ENCODE measurements at regions not wholly inside any gene's neighbourhood (a gene's known extent, or its start where the extent isn't known, plus 50 kb on each side); places are given as distances from the start of the nearest gene placed in this dataset.
A peak's percentile ranks its signal among the peaks of the same experiment; 100 is the strongest.

- no peaks in the 10 kb centered on the region for H3K27me3 Mint-ChIP-seq
- ATAC-seq (replicated peaks) (no peak), DNase-seq (no peak)
- no peak overlapping the region for H3K4me3 Mint-ChIP-seq
- no peaks in the 10 kb centered on the region for H3K36me3 Mint-ChIP-seq
- H3K27ac Mint-ChIP-seq, result no peak overlapping the region
- H3K9me3 Mint-ChIP-seq, result peaks cover 5 to 7% of the 10 kb centered on the region in 2 donors
- no peaks in the 10 kb centered on the region for H3K4me1 Mint-ChIP-seq
Observed at GRCh38 chr3:21357241-21357640, 393.8 kb downstream of the ZNF385D start.

DNA sequence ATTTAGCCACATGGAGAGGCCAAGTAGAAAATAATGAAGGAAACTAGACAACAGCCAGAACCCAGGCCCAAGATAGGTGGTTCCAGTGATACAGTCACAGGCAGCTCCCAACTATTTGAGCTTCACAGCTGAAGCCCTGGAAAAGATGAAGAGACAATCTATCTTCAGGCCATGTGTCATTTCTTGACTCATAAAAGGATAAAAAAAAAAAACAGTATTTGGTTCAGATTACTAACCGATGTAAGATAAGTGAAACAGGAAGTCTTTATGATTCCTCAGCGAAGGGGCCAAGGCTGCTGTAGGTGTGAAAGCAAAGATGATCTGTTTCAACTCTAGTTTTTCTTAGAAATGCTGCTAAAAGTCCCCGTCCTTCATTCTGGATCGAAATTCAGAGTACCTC lies 394.6 kb downstream of the ZNF385D start:
- Mint-ChIP-seq H3K27ac (no peak overlapping the region), H3K36me3 (no peaks in the 10 kb centered on the region), H3K4me3 (no peak overlapping the region), H3K27me3 (no peaks in the 10 kb centered on the region), H3K9me3 (peaks cover 8 to 11% of the 10 kb centered on the region in 2 donors), H3K4me1 (no peaks in the 10 kb centered on the region)
- no peak for ATAC-seq (replicated peaks)
- no peak for DNase-seq

- Mint-ChIP-seq H3K36me3 (no peaks in the 10 kb centered on the region), H3K9me3 (peaks cover 3 to 6% of the 10 kb centered on the region in 2 donors), H3K4me1 (no peaks in the 10 kb centered on the region), H3K4me3 (no peak overlapping the region), H3K27me3 (no peaks in the 10 kb centered on the region), H3K27ac (no peak overlapping the region)
- DNase-seq, result no peak
- ATAC-seq (replicated peaks), result no peak
Observed at GRCh38 chr3:21345382-21345976, 405.5 kb downstream of the ZNF385D start.

DNA sequence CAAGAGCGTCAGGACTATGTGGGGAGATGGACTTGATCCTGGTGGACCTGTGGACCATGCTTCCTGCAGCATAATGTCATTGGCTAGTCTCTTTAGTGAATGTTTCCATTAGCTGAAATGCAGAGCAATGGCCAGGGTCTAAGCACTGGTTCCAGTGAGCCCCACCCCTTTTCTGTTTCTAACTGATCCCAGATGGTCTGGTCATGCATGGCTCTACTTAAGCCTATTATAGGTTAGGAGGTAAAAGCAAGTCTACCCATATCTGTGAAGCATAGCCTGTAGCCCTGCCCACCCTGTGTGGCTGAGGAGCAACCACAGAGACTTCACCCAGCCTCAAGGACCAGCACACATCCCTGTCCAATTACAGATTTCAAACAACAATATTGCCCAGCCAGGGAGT lies 419.2 kb downstream of the ZNF385D start:
- DNase-seq, result no peak
- Mint-ChIP-seq H3K36me3 (no peaks in the 10 kb centered on the region), H3K9me3 (peaks cover 13% of the 10 kb centered on the region in 2 donors), H3K4me1 (peaks cover 2 to 12% of the 10 kb centered on the region in 2 donors), H3K27ac (no peak overlapping the region), H3K4me3 (no peak overlapping the region), H3K27me3 (no peaks in the 10 kb centered on the region)
- no peak for ATAC-seq (replicated peaks)

- DNase-seq, result no peak
- H3K36me3 Mint-ChIP-seq, result no peaks in the 10 kb centered on the region
- no peak overlapping the region for H3K27ac Mint-ChIP-seq
- ATAC-seq (replicated peaks), result no peak
- no peaks in the 10 kb centered on the region for H3K27me3 Mint-ChIP-seq
- peaks cover 2 to 12% of the 10 kb centered on the region in 2 donors for H3K4me1 Mint-ChIP-seq
- peaks cover 9 to 10% of the 10 kb centered on the region in 2 donors for H3K9me3 Mint-ChIP-seq
- no peak overlapping the region for H3K4me3 Mint-ChIP-seq
Observed at GRCh38 chr3:21331321-21331720, 419.7 kb downstream of the ZNF385D start.

DNA sequence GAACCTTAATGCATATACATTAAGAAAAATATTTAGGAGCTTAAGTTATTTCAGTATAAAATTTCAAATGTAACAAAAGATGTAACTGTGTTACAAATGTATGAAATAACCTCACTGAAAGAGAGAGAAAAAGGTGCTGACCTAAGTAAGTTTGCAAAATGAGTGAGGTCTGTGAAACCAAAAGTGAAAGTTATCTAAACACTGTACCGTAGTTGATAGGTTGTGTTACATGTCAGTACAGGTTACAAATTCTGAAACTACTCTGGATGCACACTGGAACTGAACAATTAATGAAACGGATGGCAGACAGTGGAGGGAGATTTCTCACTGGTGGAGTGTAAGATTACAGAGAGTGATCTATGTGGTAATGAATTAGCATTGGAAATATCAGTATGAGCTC lies 420.7 kb downstream of the ZNF385D start:
- ATAC-seq (replicated peaks) (peak; percentile 58 to 67), DNase-seq (no peak)
- peak overlapping the region; percentile 13 to 52 for H3K4me3 Mint-ChIP-seq
- no peaks in the 10 kb centered on the region for H3K36me3 Mint-ChIP-seq
- H3K4me1 Mint-ChIP-seq, result peaks cover 2 to 8% of the 10 kb centered on the region in 2 donors
- H3K27me3 Mint-ChIP-seq, result no peaks in the 10 kb centered on the region
- peaks cover under 1 to 2% of the 10 kb centered on the region in 2 donors for H3K9me3 Mint-ChIP-seq
- H3K27ac Mint-ChIP-seq, result no peak overlapping the region

- Mint-ChIP-seq H3K4me3 (no peak overlapping the region), H3K9me3 (peaks cover 0 to 2% of the 10 kb centered on the region in 2 donors), H3K27me3 (no peaks in the 10 kb centered on the region), H3K36me3 (no peaks in the 10 kb centered on the region), H3K4me1 (peaks cover 2 to 8% of the 10 kb centered on the region in 2 donors), H3K27ac (no peak overlapping the region)
- ATAC-seq (replicated peaks), result no peak
- no peak for DNase-seq
Observed at GRCh38 chr3:21328711-21329390, 422.2 kb downstream of the ZNF385D start.

- H3K27ac Mint-ChIP-seq, result no peak overlapping the region
- H3K36me3 Mint-ChIP-seq, result no peaks in the 10 kb centered on the region
- DNase-seq (no peak), ATAC-seq (replicated peaks) (peak in 1 of 2 donors; percentile 27)
- H3K27me3 Mint-ChIP-seq, result no peaks in the 10 kb centered on the region
- peaks cover 2 to 8% of the 10 kb centered on the region in 2 donors for H3K4me1 Mint-ChIP-seq
- peaks cover 0 to 2% of the 10 kb centered on the region in 2 donors for H3K9me3 Mint-ChIP-seq
- H3K4me3 Mint-ChIP-seq, result no peak overlapping the region
Observed at GRCh38 chr3:21326704-21327475, 424.1 kb downstream of the ZNF385D start.

DNA sequence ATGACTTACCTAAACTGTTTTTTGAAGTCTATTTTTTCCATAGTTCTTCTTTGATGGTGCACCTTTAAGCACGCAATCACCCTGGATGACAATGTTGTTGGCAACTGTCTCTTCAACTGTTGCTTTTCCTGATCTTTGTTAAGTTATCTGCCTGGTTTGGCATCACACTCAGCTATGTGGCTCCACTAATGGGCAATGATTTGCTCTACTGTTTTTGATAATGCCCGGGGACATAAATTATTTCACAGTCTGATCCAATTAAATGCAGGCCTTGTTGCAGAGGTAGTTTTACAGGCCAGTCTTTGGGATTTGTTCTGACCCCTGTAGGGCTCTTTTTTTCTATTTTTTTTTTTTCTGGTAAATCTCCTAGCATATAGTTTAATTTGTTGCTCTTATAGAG lies 436.3 kb downstream of the ZNF385D start:
- no peak overlapping the region for H3K27ac Mint-ChIP-seq
- no peak for ATAC-seq (replicated peaks)
- no peak overlapping the region for H3K4me3 Mint-ChIP-seq
- no peaks in the 10 kb centered on the region for H3K4me1 Mint-ChIP-seq
- no peaks in the 10 kb centered on the region for H3K36me3 Mint-ChIP-seq
- no peaks in the 10 kb centered on the region for H3K9me3 Mint-ChIP-seq
- DNase-seq, result no peak
- no peaks in the 10 kb centered on the region for H3K27me3 Mint-ChIP-seq

- no peak for ATAC-seq (replicated peaks)
- H3K36me3 Mint-ChIP-seq, result no peaks in the 10 kb centered on the region
Observed at GRCh38 chr3:21310891-21311290, 440.1 kb downstream of the ZNF385D start.

GRCh38 chr3:21310161-21310560 lies 440.8 kb downstream of the ZNF385D start:
- peaks cover 0 to 3% of the 10 kb centered on the region in 2 donors for H3K9me3 Mint-ChIP-seq
- H3K4me3 Mint-ChIP-seq, result no peak overlapping the region
- H3K27ac Mint-ChIP-seq, result no peak overlapping the region
- no peaks in the 10 kb centered on the region for H3K4me1 Mint-ChIP-seq
- ATAC-seq (replicated peaks), result no peak
- no peaks in the 10 kb centered on the region for H3K36me3 Mint-ChIP-seq
- no peak for DNase-seq
- H3K27me3 Mint-ChIP-seq, result no peaks in the 10 kb centered on the region

More at GRCh38 chr3:21310891-21311290, 440.1 kb downstream of the ZNF385D start:
- H3K4me3 Mint-ChIP-seq, result no peak overlapping the region
- no peak overlapping the region for H3K27ac Mint-ChIP-seq
- peaks cover 0 to 3% of the 10 kb centered on the region in 2 donors for H3K9me3 Mint-ChIP-seq
- H3K27me3 Mint-ChIP-seq, result no peaks in the 10 kb centered on the region
- no peak for DNase-seq
- no peaks in the 10 kb centered on the region for H3K4me1 Mint-ChIP-seq

DNA sequence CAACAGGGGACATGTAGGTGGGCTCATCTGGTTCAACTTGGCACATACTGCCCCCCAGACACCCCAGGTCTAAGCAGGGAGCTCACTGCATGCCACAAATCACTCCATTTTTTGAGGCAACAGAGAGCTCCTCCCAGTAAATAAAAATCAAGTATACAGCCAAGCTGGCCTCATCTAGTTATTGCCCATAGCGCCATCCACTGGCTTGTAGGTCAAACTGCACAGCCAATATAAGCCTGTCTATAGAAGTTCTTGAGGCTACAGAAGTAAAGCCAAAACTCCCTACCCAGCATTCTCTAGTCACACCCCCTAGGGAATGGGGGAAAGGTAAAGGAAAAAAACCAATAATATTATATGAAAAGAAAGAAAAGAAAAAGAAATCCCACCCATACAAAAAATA lies 453.7 kb downstream of the ZNF385D start:
- no peaks in the 10 kb centered on the region for H3K27me3 Mint-ChIP-seq
- no peaks in the 10 kb centered on the region for H3K4me1 Mint-ChIP-seq
- no peak overlapping the region for H3K27ac Mint-ChIP-seq
- H3K36me3 Mint-ChIP-seq, result no peaks in the 10 kb centered on the region
- DNase-seq, result no peak
- no peak overlapping the region for H3K4me3 Mint-ChIP-seq
- ATAC-seq (replicated peaks), result no peak
- peaks cover 0 to 8% of the 10 kb centered on the region in 2 donors for H3K9me3 Mint-ChIP-seq

DNA sequence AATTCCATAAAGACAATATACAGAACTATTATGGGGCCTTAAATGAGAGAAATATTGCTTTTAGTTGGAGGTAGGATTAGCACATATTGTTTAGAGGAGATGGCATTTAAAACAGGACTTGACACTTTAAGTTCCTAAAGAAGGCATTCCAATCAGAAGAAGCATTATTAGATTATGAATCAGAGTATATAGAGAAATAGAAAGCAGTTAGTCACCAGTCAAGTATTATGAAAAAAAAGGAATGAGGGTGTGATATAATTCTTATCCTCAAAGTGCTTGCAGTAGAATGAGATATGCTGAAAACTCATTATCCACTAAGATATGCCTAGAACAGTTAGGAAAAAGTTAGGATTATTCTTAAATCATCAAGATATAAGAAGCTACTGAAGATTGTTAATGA lies 456.2 kb downstream of the ZNF385D start:
- no peak for ATAC-seq (replicated peaks)
- no peaks in the 10 kb centered on the region for H3K4me1 Mint-ChIP-seq
- no peak overlapping the region for H3K4me3 Mint-ChIP-seq
- DNase-seq, result no peak
- no peaks in the 10 kb centered on the region for H3K36me3 Mint-ChIP-seq
- H3K27me3 Mint-ChIP-seq, result no peaks in the 10 kb centered on the region
- H3K27ac Mint-ChIP-seq, result no peak overlapping the region
- peaks cover 0 to 7% of the 10 kb centered on the region in 2 donors for H3K9me3 Mint-ChIP-seq

- H3K27me3 Mint-ChIP-seq, result no peaks in the 10 kb centered on the region
- ATAC-seq (replicated peaks) (no peak), DNase-seq (no peak)
- H3K9me3 Mint-ChIP-seq, result peaks cover 1% of the 10 kb centered on the region in 2 donors
- H3K4me1 Mint-ChIP-seq, result no peaks in the 10 kb centered on the region
- no peak overlapping the region for H3K4me3 Mint-ChIP-seq
- H3K27ac Mint-ChIP-seq, result no peak overlapping the region
- no peaks in the 10 kb centered on the region for H3K36me3 Mint-ChIP-seq
Observed at GRCh38 chr3:21292971-21293370, 458.0 kb downstream of the ZNF385D start.

DNA sequence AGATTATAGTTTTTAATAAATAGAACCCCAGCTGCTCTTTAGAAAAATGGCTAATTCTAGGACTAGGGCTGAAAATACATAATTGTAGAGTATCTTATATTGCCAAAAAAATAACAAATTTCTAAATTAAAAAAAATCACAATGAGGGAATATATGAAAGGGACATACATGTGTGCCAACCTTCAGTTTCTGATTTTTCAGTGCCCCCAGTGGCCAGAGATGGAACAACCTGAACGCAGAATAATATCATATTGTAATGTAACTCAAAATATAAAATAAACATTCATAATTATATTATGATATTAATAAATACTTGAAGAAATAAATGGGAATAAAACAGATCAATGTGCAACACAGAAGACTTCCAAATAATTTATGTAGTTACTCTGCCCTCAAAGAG lies 460.5 kb downstream of the ZNF385D start:
- Mint-ChIP-seq H3K4me1 (no peaks in the 10 kb centered on the region), H3K27ac (no peak overlapping the region), H3K27me3 (no peaks in the 10 kb centered on the region), H3K9me3 (peaks cover 8 to 11% of the 10 kb centered on the region in 2 donors), H3K36me3 (no peaks in the 10 kb centered on the region), H3K4me3 (no peak overlapping the region)
- ATAC-seq (replicated peaks) (no peak), DNase-seq (no peak)

Data from stimulated activated naive B cell treated with anti-CD40 and anti-IgM and Interleukin-4, amounts not matched to agents 10 μg/mL and 1 μg/mL and 100 μg/mL, for 72 hours (primary cell).